SK-N-SH (cell line): ENCODE measurements at regions not wholly inside any gene's neighbourhood (a gene's known extent, or its start where the extent isn't known, plus 50 kb on each side); places are given as distances from the start of the nearest gene placed in this dataset.

Source experiments
- CTCF ChIA-PET: fragments of 300-600, 350-600 bp; formaldehyde crosslinking; extraction: SDS; loops from one replicate; lab custom pipeline; 2021; lab: Yijun Ruan, JAX
- POLR2A ChIA-PET: fragments of 350-600 bp; sonication (Branson Sonifier 250); formaldehyde crosslinking; extraction: SDS; loops from one replicate; lab custom pipeline; 2020; ENCODE audit warnings: antibody characterized with exemption, inconsistent platforms; lab: Yijun Ruan, JAX
- DNase-seq: peaks from one replicate; pipeline ENCODE4 v3.0.0; 2012
- H2AFZ ChIP-seq: fragments of 200-600 bp; sonication (generic); 2 replicates; pipeline ENCODE4 v1.8.1; 2016; ENCODE audit warnings: antibody characterized with exemption, mild to moderate bottlenecking, low read depth
- H3F3A ChIP-seq: fragments of 200-600 bp; sonication (generic); replicated peaks from 2 replicates; pipeline ENCODE3; 2016; ENCODE audit warnings: antibody characterized with exemption, mild to moderate bottlenecking; ENCODE audit not compliant: insufficient read depth
- H3K27ac ChIP-seq, 2 experiments: fragments of 200-500 bp in 1 of 2; fragments of 200-600 bp in 1 of 2; sonication (Bioruptor generic) in 1 of 2; sonication (generic), shearing (Covaris generic) in 1 of 2; 2 replicates each; pipeline versions ENCODE4 v1.5.1 to v1.6.1; 2014 to 2016; ENCODE audit warnings: low read depth in 2 of 2, inconsistent platforms in 1 of 2, low read length in 1 of 2, mild to moderate bottlenecking in 1 of 2, mixed read lengths in 1 of 2
- H3K27me3 ChIP-seq: fragments of 200-600 bp; sonication (generic), shearing (Covaris generic); 2 replicates; pipeline ENCODE4 v1.6.1; 2016; ENCODE audit warnings: mixed run types; ENCODE audit not compliant: insufficient read depth
- H3K36me3 ChIP-seq, 2 experiments: fragments of 200-500 bp in 1 of 2; fragments of 200-600 bp in 1 of 2; sonication (Bioruptor generic) in 1 of 2; sonication (generic) in 1 of 2; replicated peaks in 1 of 2; 2 replicates each; pipeline versions ENCODE3 to v1.5.1; 2014 to 2016; ENCODE audit warnings: low read length in 1 of 2, mild to moderate bottlenecking in 1 of 2; ENCODE audit not compliant: insufficient read depth in 2 of 2, control insufficient read depth in 1 of 2
- H3K4me1 ChIP-seq, 2 experiments: fragments of 200-500 bp in 1 of 2; fragments of 200-600 bp in 1 of 2; sonication (Bioruptor generic) in 1 of 2; sonication (generic), shearing (Covaris generic) in 1 of 2; 2 replicates each; pipeline versions ENCODE4 v1.5.1 to v1.6.1; 2014 to 2016; ENCODE audit warnings: low read depth in 1 of 2, low read length in 1 of 2, mixed run types in 1 of 2; ENCODE audit not compliant: insufficient read depth in 2 of 2, control insufficient read depth in 1 of 2
- H3K4me2 ChIP-seq: fragments of 200-600 bp; sonication (generic), shearing (Covaris generic); 2 replicates; pipeline ENCODE4 v1.6.1; 2017; ENCODE audit warnings: mixed run types
- H3K4me3 ChIP-seq, 2 experiments: fragments of 200-500 bp in 1 of 2; fragments of 200-600 bp in 1 of 2; sonication (Bioruptor generic) in 1 of 2; sonication (generic), shearing (Covaris generic) in 1 of 2; 2 replicates each; pipeline versions ENCODE4 v1.5.1 to v1.8.1; 2014 to 2016; ENCODE audit warnings: low read depth in 2 of 2, inconsistent platforms in 1 of 2, low read length in 1 of 2, mild to moderate bottlenecking in 1 of 2, mixed read lengths in 1 of 2, moderate library complexity in 1 of 2
- H3K79me2 ChIP-seq: fragments of 200-600 bp; sonication (generic); 2 replicates; pipeline ENCODE4 v1.8.1; 2017; ENCODE audit warnings: mild to moderate bottlenecking; ENCODE audit not compliant: insufficient read depth
- H3K9ac ChIP-seq: fragments of 200-600 bp; sonication (generic); 2 replicates; pipeline ENCODE4 v1.6.1; 2017; ENCODE audit warnings: mixed run types
- H3K9me2 ChIP-seq: fragments of 200-600 bp; sonication (generic); 2 replicates; pipeline ENCODE4 v1.6.1; 2017; ENCODE audit warnings: mixed run types
- H3K9me3 ChIP-seq: fragments of 200-600 bp; sonication (generic); 2 replicates; pipeline ENCODE4 v1.6.1; 2017; ENCODE audit warnings: mixed run types, mild to moderate bottlenecking, moderate library complexity
- H4K20me1 ChIP-seq: fragments of 200-600 bp; sonication (generic); 2 replicates; pipeline ENCODE4 v1.6.1; 2017; ENCODE audit warnings: mild to moderate bottlenecking, mixed run types; ENCODE audit not compliant: insufficient read depth
- ELF1 ChIP-seq: IDR thresholded peaks from 2 replicates; pipeline ENCODE4 v1.4.0; 2012
- EP300 ChIP-seq, 2 experiments: IDR thresholded peaks; 2 replicates each; pipeline versions ENCODE4 v1.4.0 to v1.6.1; 2012; ENCODE audit warnings: borderline replicate concordance in 1 of 2, low read depth in 1 of 2, low read length in 1 of 2
- EZH2phosphoT487 ChIP-seq: fragments of 200-600 bp; sonication (generic); IDR thresholded peaks from 2 replicates; pipeline ENCODE4 v1.6.1; 2017; ENCODE audit warnings: low read depth, mixed run types, mild to moderate bottlenecking, antibody characterized with exemption, moderate library complexity, borderline replicate concordance
- FOSL2 ChIP-seq: IDR thresholded peaks from 2 replicates; pipeline ENCODE4 v1.4.0; 2012; ENCODE audit warnings: low read depth, mild to moderate bottlenecking, moderate library complexity, borderline replicate concordance
- MXI1 ChIP-seq: IDR thresholded peaks from 2 replicates; pipeline ENCODE4 v1.6.1; 2012; ENCODE audit warnings: mild to moderate bottlenecking, low read depth, low read length, improper control_type of control experiment
- NFIC ChIP-seq: IDR thresholded peaks from 2 replicates; pipeline ENCODE4 v1.4.0; 2012; ENCODE audit warnings: borderline replicate concordance
- POLR2AphosphoS5 ChIP-seq: IDR thresholded peaks from 2 replicates; pipeline ENCODE4 v1.6.1; 2012; ENCODE audit warnings: low read depth, low read length
- RCOR1 ChIP-seq: fragments of 150-350 bp; IDR thresholded peaks from 2 replicates; pipeline ENCODE4 v1.6.1; 2017; ENCODE audit warnings: antibody characterized with exemption, low read length
- TAF1 ChIP-seq: IDR thresholded peaks from 2 replicates; pipeline ENCODE4 v1.6.1; 2012; ENCODE audit warnings: low read depth, mild to moderate bottlenecking, low read length, moderate library complexity, borderline replicate concordance
- USF1 ChIP-seq: IDR thresholded peaks from 2 replicates; pipeline ENCODE4 v1.4.0; 2012; ENCODE audit warnings: low read depth, borderline replicate concordance
- WGBS: methylation state at CpG from one replicate; pipeline ENCODE4 v1.1.6; 2017; ENCODE audit warnings: low lambda C conversion rate; 5-methylcytosine and 5-hydroxymethylcytosine counted together

GRCh38 chr1:8176279-8176678 lies 141.6 kb upstream of the SLC45A1 start:
- Histone ChIP-seq H4K20me1 (no peaks in the 10 kb centered on the region), H3F3A (peaks cover 4% of the 10 kb centered on the region), H3K4me3 (no peak overlapping the region), H3K27me3 (no peaks in the 10 kb centered on the region), H3K27ac (no peak overlapping the region), H3K4me1 (no peaks in the 10 kb centered on the region), H3K36me3 (peaks cover 0 to 3% of the 10 kb centered on the region in 2 experiments), H3K4me2 (no peak overlapping the region), H3K79me2 (no peaks in the 10 kb centered on the region), H2AFZ (no peak overlapping the region), H3K9ac (no peak overlapping the region), H3K9me3 (peaks cover 18% of the 10 kb centered on the region), H3K9me2 (no peaks in the 10 kb centered on the region)
- ChIA-PET POLR2A (no interaction called here), CTCF (no interaction called here)
- DNase-seq = no peak
- 65% methylated on average over 3 of the region's 3 CpGs for WGBS
- TF ChIP-seq ELF1 (no peak), TAF1 (no peak), EP300 (IDR thresholded peaks at IDR 0.05; ENCODE audit: borderline replicate concordance in 1 of 2, low read depth in 1 of 2, low read length in 1 of 2) (no peak), EZH2phosphoT487 (no peak), NFIC (no peak), MXI1 (no peak), USF1 (no peak), POLR2AphosphoS5 (no peak)

- Histone ChIP-seq H3K4me1 (peaks cover 5 to 6% of the 10 kb centered on the region in 2 experiments; a peak in 2 of 4 replicates), H3K36me3 (peaks cover 0 to 2% of the 10 kb centered on the region in 2 experiments), H3K9me2 (no peaks in the 10 kb centered on the region), H3K27ac (no peak overlapping the region), H3K4me3 (no peak overlapping the region), H3K9ac (no peak overlapping the region), H3K9me3 (peaks cover 15% of the 10 kb centered on the region), H3K4me2 (no peak overlapping the region), H3K27me3 (no peaks in the 10 kb centered on the region), H3F3A (peaks cover 4% of the 10 kb centered on the region), H4K20me1 (no peaks in the 10 kb centered on the region), H3K79me2 (no peaks in the 10 kb centered on the region), H2AFZ (no peak overlapping the region)
- ChIA-PET POLR2A (no interaction called here), CTCF (interaction anchor here (1.4 kb wide), 1 partner anchor 160 kb away, joined by 3 read pairs; no protein-coding TSS in a partner anchor)
- WGBS = 76% methylated on average over 5 of the region's 5 CpGs
- no peak for DNase-seq
- no peak for TF ChIP-seq FOSL2
Measured at GRCh38 chr1:8174807-8175206, 143.1 kb upstream of the SLC45A1 start.

GRCh38 chr1:8171751-8172464 lies 145.8 kb upstream of the ERRFI1 start:
- ChIA-PET POLR2A (no interaction called here), CTCF (interaction anchor here (0.6 kb wide), 1 partner anchor 50 kb away, joined by 3 read pairs; no protein-coding TSS in a partner anchor)
- H3K9ac ChIP-seq = no peak overlapping the region
- H3K27ac ChIP-seq = no peak overlapping the region
- no peaks in the 10 kb centered on the region for H3F3A ChIP-seq
- H3K4me1 ChIP-seq = peaks cover 10 to 12% of the 10 kb centered on the region in 2 experiments; a peak in 2 of 4 replicates
- H3K4me3 ChIP-seq = no peak overlapping the region
- no peaks in the 10 kb centered on the region for H3K27me3 ChIP-seq
- no peaks in the 10 kb centered on the region for H3K9me2 ChIP-seq
- no peak overlapping the region for H2AFZ ChIP-seq
- H3K36me3 ChIP-seq = no peaks in the 10 kb centered on the region
- no peaks in the 10 kb centered on the region for H3K79me2 ChIP-seq
- no peak overlapping the region for H3K4me2 ChIP-seq
- no peaks in the 10 kb centered on the region for H4K20me1 ChIP-seq
- TF ChIP-seq EP300 (IDR thresholded peaks at IDR 0.05; ENCODE audit: borderline replicate concordance in 1 of 2, low read depth in 1 of 2, low read length in 1 of 2) (no peak), RCOR1 (no peak)
- 96% methylated on average over 14 of the region's 14 CpGs for WGBS
- no peak for DNase-seq
- H3K9me3 ChIP-seq = no peaks in the 10 kb centered on the region
